ENCODE measurements at regions not wholly inside any gene's neighbourhood (a gene's known extent, or its start where the extent isn't known, plus 50 kb on each side); places are given as distances from the start of the nearest gene placed in this dataset.
"Not testable (repeated sequence)": the region's sequence is repeated elsewhere in the genome, so short reads cannot be mapped to it uniquely, and the experiment has no call there.

DNA sequence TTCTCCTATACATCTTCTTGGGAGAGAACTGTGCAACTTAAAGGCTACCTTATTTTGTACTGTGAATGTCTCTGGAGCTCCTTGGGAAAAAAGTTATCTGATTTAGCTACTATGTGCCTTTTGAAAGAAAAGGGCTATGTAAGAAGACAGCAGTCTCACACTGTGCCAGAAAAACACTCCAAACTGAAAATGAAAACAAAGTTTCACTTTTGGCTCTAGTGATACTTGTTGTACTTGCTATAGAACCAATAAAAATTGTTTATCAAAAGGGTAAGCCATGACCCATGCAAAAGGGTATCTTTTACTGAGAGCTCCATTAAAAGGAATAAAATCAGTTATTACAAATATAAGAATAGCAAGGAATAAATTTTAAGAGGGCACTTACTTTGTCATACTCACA is 2270.0 kb downstream of the ARAP2 start:
- DNase-seq (no peak), ATAC-seq (no peak)
- Histone ChIP-seq H3K27ac (no peak overlapping the region), H3K9me3 (peaks cover 0 to 27% (median 6%) of the 10 kb centered on the region in 11 donors), H3K27me3 (no peaks in the 10 kb centered on the region), H3K4me1 (no peaks in the 10 kb centered on the region), H3K4me3 (no peak overlapping the region), H3K36me3 (no peaks in the 10 kb centered on the region)
- TF ChIP-seq, protein P1, sequence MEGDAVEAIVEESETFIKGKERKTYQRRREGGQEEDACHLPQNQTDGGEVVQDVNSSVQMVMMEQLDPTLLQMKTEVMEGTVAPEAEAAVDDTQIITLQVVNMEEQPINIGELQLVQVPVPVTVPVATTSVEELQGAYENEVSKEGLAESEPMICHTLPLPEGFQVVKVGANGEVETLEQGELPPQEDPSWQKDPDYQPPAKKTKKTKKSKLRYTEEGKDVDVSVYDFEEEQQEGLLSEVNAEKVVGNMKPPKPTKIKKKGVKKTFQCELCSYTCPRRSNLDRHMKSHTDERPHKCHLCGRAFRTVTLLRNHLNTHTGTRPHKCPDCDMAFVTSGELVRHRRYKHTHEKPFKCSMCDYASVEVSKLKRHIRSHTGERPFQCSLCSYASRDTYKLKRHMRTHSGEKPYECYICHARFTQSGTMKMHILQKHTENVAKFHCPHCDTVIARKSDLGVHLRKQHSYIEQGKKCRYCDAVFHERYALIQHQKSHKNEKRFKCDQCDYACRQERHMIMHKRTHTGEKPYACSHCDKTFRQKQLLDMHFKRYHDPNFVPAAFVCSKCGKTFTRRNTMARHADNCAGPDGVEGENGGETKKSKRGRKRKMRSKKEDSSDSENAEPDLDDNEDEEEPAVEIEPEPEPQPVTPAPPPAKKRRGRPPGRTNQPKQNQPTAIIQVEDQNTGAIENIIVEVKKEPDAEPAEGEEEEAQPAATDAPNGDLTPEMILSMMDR (IDR thresholded peaks at IDR 0.05), result no peak
- intact Hi-C loops (cut with DNase I), result no loop called here

DNA sequence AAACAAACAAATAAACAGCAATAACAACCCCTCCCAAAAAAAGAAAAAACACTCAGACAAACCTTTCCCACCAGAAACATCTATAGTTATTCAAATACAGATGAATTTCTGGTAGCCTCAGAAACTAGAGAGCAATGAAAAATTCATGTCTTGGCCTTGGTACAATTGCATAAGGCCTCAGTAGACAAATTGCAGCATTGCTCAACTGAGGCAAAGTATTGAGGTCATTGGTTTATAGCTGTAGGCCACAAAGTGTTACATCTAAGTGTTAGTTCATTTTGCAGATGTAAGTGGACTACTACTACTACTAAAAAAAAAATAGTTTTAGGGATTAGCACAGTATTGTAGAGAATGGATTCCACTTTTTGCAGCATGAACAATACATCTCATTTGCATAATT is 2268.3 kb downstream of the ARAP2 start:
- H3K4me3 ChIP-seq, result no peak overlapping the region
- H3K27ac ChIP-seq, result no peak overlapping the region
- H3K36me3 ChIP-seq, result no peaks in the 10 kb centered on the region
- TF ChIP-seq, protein P1 (IDR thresholded peaks at IDR 0.05), result no peak
- no peaks in the 10 kb centered on the region for H3K27me3 ChIP-seq
- intact Hi-C loops (cut with DNase I), result no loop called here
- ATAC-seq (no peak), DNase-seq (no peak)
- H3K4me1 ChIP-seq, result no peaks in the 10 kb centered on the region
- H3K9me3 ChIP-seq, result peaks cover 0 to 15% (median 0%) of the 10 kb centered on the region in 11 donors

DNA sequence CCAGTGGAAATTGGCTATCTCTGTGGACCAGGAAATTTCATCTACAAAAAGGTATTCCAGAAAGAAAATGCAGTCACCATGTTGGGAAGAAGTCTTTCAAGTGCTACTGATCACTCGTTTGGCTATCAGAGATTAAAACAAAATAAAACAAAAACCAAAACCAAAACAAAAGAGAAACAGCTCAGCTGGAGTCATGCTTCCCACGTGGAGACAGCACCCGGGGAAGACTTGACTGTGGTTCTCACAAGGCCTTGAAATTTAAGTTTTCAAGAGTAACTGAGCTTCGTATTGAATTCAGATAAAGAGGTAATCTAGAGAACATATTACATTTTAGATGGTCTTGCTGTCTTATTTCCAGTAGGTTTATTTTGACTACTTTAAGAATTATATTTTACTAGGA is 2264.5 kb downstream of the ARAP2 start:
- intact Hi-C loops (cut with DNase I); ATAC-seq; H3K27me3 ChIP-seq; H3K4me3 ChIP-seq; H3K9me3 ChIP-seq; H3K4me1 ChIP-seq; H3K36me3 ChIP-seq; H3K27ac ChIP-seq; DNase-seq: not testable (repeated sequence)
- 72 to 82% methylated on average over 4 of the region's 4 CpGs for WGBS, 2 donors

DNA sequence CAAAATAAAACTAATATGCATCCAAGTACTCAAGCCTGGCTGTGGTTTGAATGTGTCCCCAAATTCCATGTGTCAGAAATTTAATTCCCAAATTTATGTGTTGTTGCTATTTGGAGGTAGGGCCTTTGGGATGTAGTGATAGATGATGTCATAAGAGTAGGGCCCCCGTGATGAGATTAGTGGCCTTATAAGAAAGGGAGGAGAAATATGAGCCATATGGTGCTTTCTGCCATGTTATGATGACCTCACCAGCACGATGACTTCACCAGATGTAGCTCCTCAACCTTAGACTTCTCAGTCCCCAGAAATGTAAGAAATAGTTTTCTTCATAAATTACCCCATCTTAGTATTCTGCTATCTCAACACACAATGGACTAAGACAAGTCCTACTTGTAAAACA is 2264.0 kb downstream of the ARAP2 start:
- Histone ChIP-seq H3K4me1 (no peaks in the 10 kb centered on the region), H3K27me3 (no peaks in the 10 kb centered on the region), H3K4me3 (no peak overlapping the region), H3K36me3 (no peaks in the 10 kb centered on the region), H3K27ac (no peak overlapping the region), H3K9me3 (peaks cover 0 to 5% (median 0%) of the 10 kb centered on the region in 11 donors)
- TF ChIP-seq, protein P1 (IDR thresholded peaks at IDR 0.05), result no peak
- DNase-seq (no peak), ATAC-seq (no peak)
- 51 to 59% methylated on average over 2 of the region's 2 CpGs for WGBS, 2 donors
- intact Hi-C loops (cut with DNase I), result no loop called here

DNA sequence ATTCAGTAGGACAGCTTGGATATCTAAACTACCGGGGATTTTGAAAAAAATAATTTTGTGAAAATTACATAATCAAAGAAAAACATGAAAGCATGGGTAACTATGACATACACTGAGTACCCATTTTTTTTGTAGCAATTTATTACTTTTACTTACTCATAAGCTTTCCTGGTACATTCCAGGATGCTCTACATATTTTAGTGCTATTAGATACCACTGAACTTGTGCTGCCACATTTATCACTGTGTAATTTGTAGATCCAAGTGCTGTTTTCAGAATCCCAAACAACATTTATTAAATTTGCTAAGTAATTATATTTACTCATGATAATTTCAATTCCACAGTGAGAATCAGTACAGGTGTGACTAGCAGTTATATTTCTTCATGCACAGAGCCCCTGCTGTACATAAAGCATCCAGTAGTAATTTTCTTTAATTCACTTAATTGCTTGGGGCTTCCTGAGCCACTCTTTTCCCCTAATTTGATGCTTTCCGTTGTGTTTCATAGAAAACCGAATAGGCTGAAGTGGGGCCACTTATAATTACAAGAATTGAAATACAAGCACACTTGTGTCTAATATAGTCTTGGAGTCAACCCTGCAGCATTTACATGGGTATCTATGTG is 2254.4 kb downstream of the ARAP2 start:
- TF ChIP-seq, protein P1 (IDR thresholded peaks at IDR 0.05), result no peak
- Histone ChIP-seq H3K27ac (no peak overlapping the region), H3K36me3 (no peaks in the 10 kb centered on the region), H3K27me3 (no peaks in the 10 kb centered on the region), H3K4me3 (no peak overlapping the region), H3K9me3 (no peaks in the 10 kb centered on the region), H3K4me1 (no peaks in the 10 kb centered on the region)
- 62 to 78% methylated on average over 3 of the region's 3 CpGs for WGBS, 2 donors
- DNase-seq (no peak), ATAC-seq (no peak)
- intact Hi-C loops (cut with DNase I), result no loop called here
